ENCODE measurements at regions not wholly inside any gene's neighbourhood (a gene's known extent, or its start where the extent isn't known, plus 50 kb on each side); places are given as distances from the start of the nearest gene placed in this dataset.
A peak's percentile ranks its signal among the peaks of the same experiment; 100 is the strongest.

GRCh38 chr5:4785971-4786370 is 354.2 kb upstream of the ADAMTS16 start:
- H3K27ac ChIP-seq (ENCODE audit: poor library complexity, severe bottlenecking), result no peak overlapping the region
- peaks cover 20% of the 10 kb centered on the region for H3K27me3 ChIP-seq (ENCODE audit: insufficient read depth, poor library complexity, severe bottlenecking)
- no peaks in the 10 kb centered on the region for H3K4me1 ChIP-seq (ENCODE audit: insufficient read depth, poor library complexity, severe bottlenecking)
- H3K36me3 ChIP-seq (ENCODE audit: low read depth), result no peaks in the 10 kb centered on the region
- no peak for DNase-seq (ENCODE audit: low spot score)
- no peaks in the 10 kb centered on the region for H3K9me3 ChIP-seq (ENCODE audit: severe bottlenecking)
- TF ChIP-seq, protein P1, sequence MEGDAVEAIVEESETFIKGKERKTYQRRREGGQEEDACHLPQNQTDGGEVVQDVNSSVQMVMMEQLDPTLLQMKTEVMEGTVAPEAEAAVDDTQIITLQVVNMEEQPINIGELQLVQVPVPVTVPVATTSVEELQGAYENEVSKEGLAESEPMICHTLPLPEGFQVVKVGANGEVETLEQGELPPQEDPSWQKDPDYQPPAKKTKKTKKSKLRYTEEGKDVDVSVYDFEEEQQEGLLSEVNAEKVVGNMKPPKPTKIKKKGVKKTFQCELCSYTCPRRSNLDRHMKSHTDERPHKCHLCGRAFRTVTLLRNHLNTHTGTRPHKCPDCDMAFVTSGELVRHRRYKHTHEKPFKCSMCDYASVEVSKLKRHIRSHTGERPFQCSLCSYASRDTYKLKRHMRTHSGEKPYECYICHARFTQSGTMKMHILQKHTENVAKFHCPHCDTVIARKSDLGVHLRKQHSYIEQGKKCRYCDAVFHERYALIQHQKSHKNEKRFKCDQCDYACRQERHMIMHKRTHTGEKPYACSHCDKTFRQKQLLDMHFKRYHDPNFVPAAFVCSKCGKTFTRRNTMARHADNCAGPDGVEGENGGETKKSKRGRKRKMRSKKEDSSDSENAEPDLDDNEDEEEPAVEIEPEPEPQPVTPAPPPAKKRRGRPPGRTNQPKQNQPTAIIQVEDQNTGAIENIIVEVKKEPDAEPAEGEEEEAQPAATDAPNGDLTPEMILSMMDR (IDR thresholded peaks at IDR 0.05; ENCODE audit: poor library complexity, severe bottlenecking), result no peak
- no peak for ATAC-seq (ENCODE audit: low read depth)
- H3K4me3 ChIP-seq (ENCODE audit: severe bottlenecking), result no peak overlapping the region

GRCh38 chr5:4797445-4797844 is 342.7 kb upstream of the ADAMTS16 start:
- no peak for DNase-seq (ENCODE audit: low spot score)
- peaks cover 10% of the 10 kb centered on the region for H3K27me3 ChIP-seq (ENCODE audit: insufficient read depth, poor library complexity, severe bottlenecking)
- H3K36me3 ChIP-seq (ENCODE audit: low read depth), result no peaks in the 10 kb centered on the region
- no peak overlapping the region for H3K4me3 ChIP-seq (ENCODE audit: severe bottlenecking)
- H3K27ac ChIP-seq (ENCODE audit: poor library complexity, severe bottlenecking), result no peak overlapping the region
- no peak for ATAC-seq (ENCODE audit: low read depth)
- H3K4me1 ChIP-seq (ENCODE audit: insufficient read depth, poor library complexity, severe bottlenecking), result no peaks in the 10 kb centered on the region
- TF ChIP-seq, protein P1 (IDR thresholded peaks at IDR 0.05; ENCODE audit: poor library complexity, severe bottlenecking), result no peak
- H3K9me3 ChIP-seq (ENCODE audit: severe bottlenecking), result no peaks in the 10 kb centered on the region

DNA sequence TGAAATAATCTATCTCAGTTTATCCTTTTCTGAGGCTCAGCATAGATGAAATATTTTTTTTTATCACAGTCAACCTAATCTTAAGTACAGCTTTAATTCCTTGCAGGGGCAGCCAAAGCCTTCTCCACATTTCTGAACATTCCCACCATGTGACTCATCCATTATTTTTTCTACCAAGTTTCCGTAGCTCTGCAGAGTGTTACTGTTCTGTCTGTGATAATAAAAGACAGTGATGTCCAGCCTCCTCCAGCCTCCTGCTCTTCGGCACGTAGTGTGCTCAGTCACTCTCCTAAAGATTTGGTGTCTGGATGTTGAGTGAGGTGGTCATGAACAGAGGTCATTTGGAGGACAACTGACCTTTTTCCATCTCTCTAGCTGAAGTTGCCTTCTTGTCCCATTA is 338.1 kb upstream of the ADAMTS16 start:
- no peak for DNase-seq (ENCODE audit: low spot score)
- ATAC-seq (ENCODE audit: low read depth), result peak; percentile 69
- TF ChIP-seq, protein P1 (IDR thresholded peaks at IDR 0.05; ENCODE audit: poor library complexity, severe bottlenecking), result no peak
- Histone ChIP-seq H3K9me3 (ENCODE audit: severe bottlenecking) (no peaks in the 10 kb centered on the region), H3K4me1 (ENCODE audit: insufficient read depth, poor library complexity, severe bottlenecking) (no peaks in the 10 kb centered on the region), H3K36me3 (ENCODE audit: low read depth) (no peaks in the 10 kb centered on the region), H3K27ac (ENCODE audit: poor library complexity, severe bottlenecking) (no peak overlapping the region), H3K4me3 (ENCODE audit: severe bottlenecking) (no peak overlapping the region), H3K27me3 (ENCODE audit: insufficient read depth, poor library complexity, severe bottlenecking) (peaks cover 15% of the 10 kb centered on the region)

DNA sequence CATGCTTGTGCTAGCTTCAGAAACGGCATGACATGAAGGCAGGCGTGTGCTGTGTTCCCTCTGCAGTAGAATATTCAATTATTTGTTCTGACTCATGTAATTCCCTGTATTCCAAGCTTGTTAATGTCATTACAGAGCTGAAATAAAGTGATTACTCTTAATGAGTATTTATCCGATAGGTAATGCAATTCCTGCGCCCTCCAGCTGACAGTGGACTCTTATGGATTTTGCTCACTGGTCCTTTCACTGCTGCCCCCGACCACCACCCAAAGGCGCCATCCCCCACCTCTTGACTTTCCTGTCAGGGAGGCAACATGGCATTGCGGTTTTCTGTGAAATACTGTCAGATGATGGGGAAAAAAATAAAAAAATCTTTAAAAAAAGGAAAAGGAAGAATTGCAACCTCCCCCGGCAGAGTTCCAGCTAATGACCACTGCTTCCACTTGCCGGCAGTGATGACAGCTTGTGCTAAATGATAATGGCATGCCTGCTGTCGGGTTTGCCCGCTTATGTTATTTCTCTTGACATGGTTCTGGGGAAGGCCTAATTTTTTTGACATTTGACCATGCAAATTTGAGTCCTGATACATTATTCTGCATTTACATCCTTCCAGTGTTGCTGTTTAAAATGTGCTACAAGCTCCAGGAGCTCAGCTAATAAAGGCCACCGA is 335.3 kb upstream of the ADAMTS16 start:
- ATAC-seq (ENCODE audit: low read depth) (no peak), DNase-seq (ENCODE audit: low spot score) (no peak)
- Histone ChIP-seq H3K4me1 (ENCODE audit: insufficient read depth, poor library complexity, severe bottlenecking) (no peaks in the 10 kb centered on the region), H3K27ac (ENCODE audit: poor library complexity, severe bottlenecking) (no peak overlapping the region), H3K27me3 (ENCODE audit: insufficient read depth, poor library complexity, severe bottlenecking) (peaks cover 15% of the 10 kb centered on the region), H3K4me3 (ENCODE audit: severe bottlenecking) (no peak overlapping the region), H3K9me3 (ENCODE audit: severe bottlenecking) (no peaks in the 10 kb centered on the region), H3K36me3 (ENCODE audit: low read depth) (no peaks in the 10 kb centered on the region)
- TF ChIP-seq, protein P1 (IDR thresholded peaks at IDR 0.05; ENCODE audit: poor library complexity, severe bottlenecking), result no peak

- no peak overlapping the region for H3K4me3 ChIP-seq (ENCODE audit: severe bottlenecking)
- H3K9me3 ChIP-seq (ENCODE audit: severe bottlenecking), result no peaks in the 10 kb centered on the region
- TF ChIP-seq, protein P1 (IDR thresholded peaks at IDR 0.05; ENCODE audit: poor library complexity, severe bottlenecking), result no peak
- H3K27me3 ChIP-seq (ENCODE audit: insufficient read depth, poor library complexity, severe bottlenecking), result peaks cover 8% of the 10 kb centered on the region
- DNase-seq (ENCODE audit: low spot score) (no peak), ATAC-seq (ENCODE audit: low read depth) (no peak)
- no peaks in the 10 kb centered on the region for H3K36me3 ChIP-seq (ENCODE audit: low read depth)
- H3K27ac ChIP-seq (ENCODE audit: poor library complexity, severe bottlenecking), result no peak overlapping the region
- H3K4me1 ChIP-seq (ENCODE audit: insufficient read depth, poor library complexity, severe bottlenecking), result no peaks in the 10 kb centered on the region
These were observed 325.1 kb upstream of the ADAMTS16 start for GRCh38 chr5:4815002-4815401.
